Muscle of leg (tissue), 3 donors: ENCODE measurements at regions not wholly inside any gene's neighbourhood (a gene's known extent, or its start where the extent isn't known, plus 50 kb on each side); places are given as distances from the start of the nearest gene placed in this dataset.

Experiments
- DNase-seq: peaks from one replicate; pipeline ENCODE4 v3.0.0; 2013
- H3K27ac ChIP-seq: one replicate; pipeline ENCODE4 v1.5.1; 2013; ENCODE audit warnings: mild to moderate bottlenecking, low read length, control low read depth
- H3K27me3 ChIP-seq: one replicate; pipeline ENCODE4 v1.6.1; 2013; ENCODE audit warnings: low read length; ENCODE audit not compliant: control insufficient read depth, insufficient read depth
- H3K36me3 ChIP-seq: one replicate; pipeline ENCODE4 v1.6.1; 2013; ENCODE audit warnings: low read length; ENCODE audit not compliant: control insufficient read depth, insufficient read depth
- H3K4me1 ChIP-seq: one replicate; pipeline ENCODE4 v1.6.1; 2013; ENCODE audit warnings: low read length; ENCODE audit not compliant: control insufficient read depth, insufficient read depth
- H3K4me3 ChIP-seq: one replicate; pipeline ENCODE4 v1.5.1; 2013; ENCODE audit warnings: low read length, control low read depth
- H3K9me3 ChIP-seq: replicated peaks from 2 replicates; pipeline ENCODE4 v1.6.1; 2013; ENCODE audit warnings: low read depth, low read length; ENCODE audit not compliant: control insufficient read depth
- WGBS: methylation state at CpG from one replicate; pipeline ENCODE4 v1.1.5; 2013; ENCODE audit warnings: missing lambda C conversion rate; ENCODE audit not compliant: insufficient coverage; 5-methylcytosine and 5-hydroxymethylcytosine counted together

- peaks cover 2% of the 10 kb centered on the region for H3K4me1 ChIP-seq
- no peak for DNase-seq
- no peak overlapping the region for H3K27ac ChIP-seq
- H3K27me3 ChIP-seq, result peaks cover 2% of the 10 kb centered on the region
- peaks cover 10% of the 10 kb centered on the region for H3K9me3 ChIP-seq
- 100% methylated on average over 1 of the region's 3 CpGs for WGBS
- H3K36me3 ChIP-seq, result no peaks in the 10 kb centered on the region
- no peak overlapping the region for H3K4me3 ChIP-seq
These were observed 89.0 kb downstream of the MXRA5 start for GRCh38 chrX:3257471-3257870.

GRCh38 chrX:3256868-3257267, 89.6 kb downstream of the MXRA5 start:
- H3K9me3 ChIP-seq, result peaks cover 5% of the 10 kb centered on the region
- no peaks in the 10 kb centered on the region for H3K36me3 ChIP-seq
- H3K4me1 ChIP-seq, result peaks cover 2% of the 10 kb centered on the region
- DNase-seq, result no peak
- peaks cover 2% of the 10 kb centered on the region for H3K27me3 ChIP-seq
- no peak overlapping the region for H3K27ac ChIP-seq
- 52% methylated on average over 3 of the region's 3 CpGs for WGBS
- H3K4me3 ChIP-seq, result no peak overlapping the region

DNA sequence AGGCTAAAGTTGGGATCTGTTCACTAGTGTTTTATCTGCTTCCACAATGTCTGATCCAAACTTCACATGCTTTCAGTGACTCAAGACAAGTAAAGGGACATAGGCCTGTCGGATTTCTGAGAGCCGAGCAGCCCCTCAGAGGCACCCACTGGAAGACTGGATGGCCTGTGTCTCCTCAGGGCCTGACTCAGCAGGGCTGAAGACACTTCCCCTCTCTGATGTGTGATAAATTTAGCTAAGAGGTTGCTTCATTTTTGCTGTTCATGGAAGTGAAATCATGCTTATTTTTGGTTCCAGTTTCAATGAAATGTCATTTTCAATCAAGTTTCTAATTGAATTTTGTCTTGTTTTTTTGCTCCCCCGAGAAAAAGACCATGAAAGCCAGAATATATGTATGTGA, 93.7 kb downstream of the MXRA5 start:
- H3K27ac ChIP-seq, result peak overlapping the region; percentile 9
- H3K36me3 ChIP-seq, result no peaks in the 10 kb centered on the region
- H3K4me1 ChIP-seq, result peaks cover 2% of the 10 kb centered on the region
- H3K9me3 ChIP-seq, result no peaks in the 10 kb centered on the region
- peaks cover 2% of the 10 kb centered on the region for H3K27me3 ChIP-seq
- no peak overlapping the region for H3K4me3 ChIP-seq
- 71% methylated on average over 2 of the region's 3 CpGs for WGBS
- peak; percentile 57 for DNase-seq

DNA sequence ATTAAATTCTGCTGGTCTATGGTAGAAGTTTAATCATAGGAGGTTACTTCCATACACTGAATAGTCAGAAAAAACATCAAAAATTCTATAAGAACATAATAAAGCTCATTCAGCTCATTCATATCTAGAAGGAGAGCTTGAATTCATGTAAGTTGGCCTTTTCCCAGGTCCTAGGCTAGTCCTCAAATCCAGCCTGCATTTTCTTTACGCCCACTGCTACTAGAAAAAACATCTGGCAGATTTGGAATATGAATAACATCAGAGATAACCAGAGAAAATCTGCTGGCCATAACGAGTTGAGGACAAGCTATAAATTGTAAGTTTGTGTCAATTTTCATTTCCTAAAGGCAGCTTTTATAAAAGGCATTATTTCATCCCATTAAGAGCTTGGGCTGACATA, 95.5 kb downstream of the MXRA5 start:
- no peak overlapping the region for H3K4me3 ChIP-seq
- H3K36me3 ChIP-seq, result no peaks in the 10 kb centered on the region
- H3K9me3 ChIP-seq, result no peaks in the 10 kb centered on the region
- H3K27ac ChIP-seq, result no peak overlapping the region
- WGBS, result no CpG with 5 or more reads among the region's 2 CpGs
- H3K27me3 ChIP-seq, result no peaks in the 10 kb centered on the region
- peak; percentile 86 for DNase-seq
- H3K4me1 ChIP-seq, result no peaks in the 10 kb centered on the region

GRCh38 chrX:3244955-3245354, 101.5 kb downstream of the MXRA5 start:
- Histone ChIP-seq H3K27ac (no peak overlapping the region), H3K4me1 (no peaks in the 10 kb centered on the region), H3K4me3 (no peak overlapping the region), H3K9me3 (no peaks in the 10 kb centered on the region), H3K36me3 (no peaks in the 10 kb centered on the region), H3K27me3 (peaks cover 4% of the 10 kb centered on the region)
- no peak for DNase-seq

DNA sequence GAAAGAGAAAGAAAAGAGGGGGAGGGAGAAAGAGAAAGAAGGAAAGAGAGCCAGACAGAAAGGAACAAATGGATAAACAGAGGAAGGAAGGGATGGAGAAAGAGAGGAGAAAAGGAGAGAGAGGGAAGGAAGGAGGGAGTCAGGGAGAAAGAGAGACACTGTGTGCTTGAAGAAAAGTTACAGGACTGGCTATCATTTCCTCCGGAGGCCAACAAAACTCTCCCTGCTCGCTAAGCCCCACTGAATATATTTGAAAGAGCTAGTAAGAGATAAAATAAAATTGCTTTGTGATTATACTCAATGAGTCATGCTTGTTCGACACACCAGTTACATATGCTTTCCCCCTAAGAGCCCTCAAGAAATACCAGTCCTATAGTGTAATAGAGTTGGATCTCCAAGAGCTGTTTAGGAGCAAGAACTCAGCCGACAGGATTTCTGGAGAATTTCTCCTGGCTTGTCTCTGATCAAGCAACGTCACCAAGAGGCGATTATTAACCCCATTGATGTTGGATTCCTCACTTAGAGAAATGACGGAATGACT, 102.2 kb downstream of the MXRA5 start:
- H3K4me3 ChIP-seq, result no peak overlapping the region
- peaks cover 4% of the 10 kb centered on the region for H3K27me3 ChIP-seq
- peak; percentile 84 for DNase-seq
- peak overlapping the region; percentile 15 for H3K27ac ChIP-seq
- WGBS, result 29% methylated on average over 3 of the region's 7 CpGs
- no peaks in the 10 kb centered on the region for H3K4me1 ChIP-seq
- H3K36me3 ChIP-seq, result no peaks in the 10 kb centered on the region
- no peaks in the 10 kb centered on the region for H3K9me3 ChIP-seq

- WGBS, result no CpG with 5 or more reads among the region's 4 CpGs
- Histone ChIP-seq H3K4me1 (no peaks in the 10 kb centered on the region), H3K36me3 (no peaks in the 10 kb centered on the region), H3K9me3 (no peaks in the 10 kb centered on the region), H3K27ac (no peak overlapping the region), H3K4me3 (no peak overlapping the region), H3K27me3 (peaks cover 2% of the 10 kb centered on the region)
- DNase-seq, result no peak
These were observed 114.1 kb downstream of the MXRA5 start for GRCh38 chrX:3232262-3232923.

DNA sequence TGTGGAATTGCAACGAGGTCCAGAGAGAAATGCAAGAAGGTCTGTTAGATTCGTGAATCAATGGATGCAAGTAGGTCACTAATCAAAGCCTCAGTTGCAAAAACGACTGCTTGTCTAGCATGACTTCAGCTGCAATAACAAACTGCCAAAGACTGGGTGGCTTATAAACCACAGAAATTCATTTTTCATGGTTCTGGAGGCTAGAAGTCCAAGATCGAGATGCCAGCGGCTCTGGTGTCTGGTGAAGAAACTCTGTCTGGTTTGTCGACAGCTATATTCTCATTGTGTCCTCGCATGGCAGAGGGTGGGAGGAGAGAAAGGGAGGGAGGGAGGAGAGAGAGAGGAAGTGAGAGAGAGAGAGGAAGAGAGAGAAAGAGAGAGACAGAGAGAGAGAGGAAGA, 114.7 kb downstream of the MXRA5 start:
- DNase-seq, result no peak
- H3K27ac ChIP-seq, result no peak overlapping the region
- no peak overlapping the region for H3K4me3 ChIP-seq
- WGBS, result 49% methylated on average over 4 of the region's 7 CpGs
- H3K36me3 ChIP-seq, result no peaks in the 10 kb centered on the region
- H3K9me3 ChIP-seq, result no peaks in the 10 kb centered on the region
- peaks cover 2% of the 10 kb centered on the region for H3K27me3 ChIP-seq
- no peaks in the 10 kb centered on the region for H3K4me1 ChIP-seq

DNA sequence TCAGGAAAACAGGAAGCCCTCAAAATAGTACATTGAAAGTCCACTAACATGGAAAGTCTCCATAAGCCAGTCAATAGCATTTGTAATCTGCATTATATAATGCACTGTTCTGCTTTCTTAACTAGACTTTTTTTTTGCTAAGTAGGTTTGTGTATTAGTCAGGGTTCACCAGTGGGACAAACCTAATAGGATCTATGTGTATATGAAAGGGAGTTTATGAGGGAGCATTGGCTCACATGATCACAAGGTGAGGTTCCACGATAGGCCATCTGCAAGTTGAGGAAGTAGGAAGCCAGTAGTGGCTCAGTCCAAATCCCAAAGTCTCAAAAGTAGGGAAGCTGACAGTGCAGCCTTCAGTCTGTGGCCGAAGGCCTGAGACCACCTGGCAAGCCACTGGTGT, 116.0 kb downstream of the MXRA5 start:
- Histone ChIP-seq H3K36me3 (no peaks in the 10 kb centered on the region), H3K27me3 (peaks cover 2% of the 10 kb centered on the region), H3K4me3 (no peak overlapping the region), H3K27ac (no peak overlapping the region), H3K4me1 (no peaks in the 10 kb centered on the region), H3K9me3 (no peaks in the 10 kb centered on the region)
- peak; percentile 49 for DNase-seq
- 29% methylated on average over 2 of the region's 2 CpGs for WGBS

GRCh38 chrX:3227526-3227925, 118.9 kb downstream of the MXRA5 start:
- WGBS, result 91% methylated on average over 1 of the region's 1 CpG

DNA sequence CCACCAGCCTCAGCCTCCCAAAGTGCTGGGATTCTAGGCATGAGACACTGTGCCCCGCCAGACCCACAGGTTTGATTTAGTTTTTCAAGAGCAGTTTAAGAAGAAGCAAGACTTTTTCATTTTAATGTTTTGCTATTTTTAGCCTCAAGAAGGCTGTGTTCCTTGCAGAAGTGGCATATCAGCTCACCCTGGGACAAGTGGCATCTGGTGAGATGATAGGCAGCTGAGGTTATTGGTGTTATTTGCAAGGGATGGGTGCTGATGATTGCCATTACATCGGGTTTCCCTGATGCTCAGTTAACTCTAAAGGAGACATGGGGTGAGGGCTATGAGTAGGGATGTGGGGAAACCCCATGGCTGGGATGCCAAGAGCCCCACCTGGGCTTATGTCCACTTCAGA, 120.4 kb downstream of the MXRA5 start:
- WGBS, result no CpG with 5 or more reads among the region's 2 CpGs
- DNase-seq, result no peak
- H3K27ac ChIP-seq, result no peak overlapping the region
- peaks cover 2% of the 10 kb centered on the region for H3K27me3 ChIP-seq
- H3K9me3 ChIP-seq, result no peaks in the 10 kb centered on the region
- no peaks in the 10 kb centered on the region for H3K4me1 ChIP-seq
- no peak overlapping the region for H3K4me3 ChIP-seq
- no peaks in the 10 kb centered on the region for H3K36me3 ChIP-seq

More at GRCh38 chrX:3227526-3227925, 118.9 kb downstream of the MXRA5 start:
- Histone ChIP-seq H3K36me3 (no peaks in the 10 kb centered on the region), H3K27me3 (peaks cover 2% of the 10 kb centered on the region), H3K4me3 (no peak overlapping the region), H3K9me3 (no peaks in the 10 kb centered on the region), H3K4me1 (no peaks in the 10 kb centered on the region), H3K27ac (no peak overlapping the region)
- DNase-seq, result no peak
